ENCODE measurements at regions not wholly inside any gene's neighbourhood (a gene's known extent, or its start where the extent isn't known, plus 50 kb on each side); places are given as distances from the start of the nearest gene placed in this dataset.

- TF ChIP-seq CTCF (IDR thresholded peaks at IDR 0.05; ENCODE audit: low read depth, low read length), result no peak
- no peak for TF ChIP-seq POLR2A (IDR thresholded peaks at IDR 0.05; ENCODE audit: extremely low read depth, insufficient read length)
- TF ChIP-seq MYC (IDR thresholded peaks at IDR 0.05; ENCODE audit: low read depth, low read length), result no peak
- TF ChIP-seq MAX (IDR thresholded peaks at IDR 0.05; ENCODE audit: low read depth, low read length), result no peak
Measured at GRCh38 chr3:71865727-71866126, 80.8 kb upstream of the PROK2 start.
